GM19193 (cell line): ENCODE measurements at regions not wholly inside any gene's neighbourhood (a gene's known extent, or its start where the extent isn't known, plus 50 kb on each side); places are given as distances from the start of the nearest gene placed in this dataset.

Source experiments
- POLR2A ChIP-seq: IDR thresholded peaks from 4 replicates; pipeline ENCODE4 v1.6.1; 2011; ENCODE audit not compliant: insufficient read depth, insufficient read length; ENCODE audit errors: extremely low read depth

DNA sequence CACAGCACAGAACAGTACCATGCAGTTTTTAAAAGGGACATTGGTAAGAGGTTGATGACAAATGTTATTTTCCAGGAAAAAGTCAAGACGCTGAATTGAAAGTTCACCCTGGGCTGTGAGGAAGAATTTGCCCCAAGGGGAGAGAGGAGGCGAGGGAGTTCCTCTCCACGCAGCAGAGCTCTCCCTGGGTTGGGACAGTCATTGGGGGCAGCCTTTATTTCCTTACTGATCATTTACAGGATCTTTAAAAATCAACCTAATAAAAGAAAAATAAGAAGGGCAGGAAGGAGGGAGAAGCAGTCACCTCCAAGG lies 49.9 kb upstream of the WNT7B start:
- no peak for TF ChIP-seq POLR2A

GRCh38 chr22:46027211-46028105 lies 50.5 kb upstream of the WNT7B start:
- no peak for TF ChIP-seq POLR2A

DNA sequence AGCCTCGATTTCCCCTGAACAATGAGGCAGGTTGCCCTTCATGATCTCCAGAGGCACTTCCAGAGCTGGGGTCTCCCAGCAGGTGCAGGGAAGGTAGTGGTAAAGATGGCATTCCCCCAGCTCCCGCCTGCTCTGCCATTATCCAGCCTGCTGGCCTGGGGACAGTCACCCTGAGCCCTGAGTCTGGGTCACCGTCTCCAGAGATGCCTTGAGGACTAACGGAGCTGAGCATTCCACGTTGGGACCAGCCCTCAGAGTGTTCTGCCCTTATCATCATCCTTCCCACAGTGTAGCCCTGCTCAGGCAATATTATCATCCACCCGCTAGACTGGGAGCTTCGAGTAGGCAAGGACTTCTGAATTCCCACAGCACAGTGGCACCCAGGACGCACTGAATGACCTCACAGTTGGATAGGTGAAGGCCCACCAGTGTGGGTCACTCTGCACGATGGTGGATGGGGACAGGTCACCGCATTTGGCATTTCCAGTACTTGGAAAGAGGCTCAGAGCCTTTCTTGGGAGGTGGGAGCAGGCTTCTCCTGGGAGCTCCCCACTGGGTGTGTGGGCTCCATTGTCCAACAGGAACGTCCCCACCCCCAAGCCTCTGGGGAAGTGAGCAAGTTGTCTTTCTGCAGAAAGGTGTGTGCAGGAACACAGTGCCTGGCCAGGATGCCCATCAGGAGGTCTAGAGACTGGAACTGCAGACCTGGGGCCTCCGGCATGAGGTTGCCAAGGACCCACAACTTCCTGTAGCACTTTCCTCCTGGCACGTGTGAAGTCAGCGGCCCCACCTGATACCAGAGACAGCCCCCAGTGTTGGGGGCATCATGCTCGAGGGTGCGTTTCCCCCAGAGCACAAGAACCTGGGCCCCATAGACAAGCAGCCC lies 51.4 kb upstream of the WNT7B start:
- no peak for TF ChIP-seq POLR2A

- TF ChIP-seq POLR2A, result no peak
These were observed 52.1 kb upstream of the WNT7B start for GRCh38 chr22:46029036-46029435.

DNA sequence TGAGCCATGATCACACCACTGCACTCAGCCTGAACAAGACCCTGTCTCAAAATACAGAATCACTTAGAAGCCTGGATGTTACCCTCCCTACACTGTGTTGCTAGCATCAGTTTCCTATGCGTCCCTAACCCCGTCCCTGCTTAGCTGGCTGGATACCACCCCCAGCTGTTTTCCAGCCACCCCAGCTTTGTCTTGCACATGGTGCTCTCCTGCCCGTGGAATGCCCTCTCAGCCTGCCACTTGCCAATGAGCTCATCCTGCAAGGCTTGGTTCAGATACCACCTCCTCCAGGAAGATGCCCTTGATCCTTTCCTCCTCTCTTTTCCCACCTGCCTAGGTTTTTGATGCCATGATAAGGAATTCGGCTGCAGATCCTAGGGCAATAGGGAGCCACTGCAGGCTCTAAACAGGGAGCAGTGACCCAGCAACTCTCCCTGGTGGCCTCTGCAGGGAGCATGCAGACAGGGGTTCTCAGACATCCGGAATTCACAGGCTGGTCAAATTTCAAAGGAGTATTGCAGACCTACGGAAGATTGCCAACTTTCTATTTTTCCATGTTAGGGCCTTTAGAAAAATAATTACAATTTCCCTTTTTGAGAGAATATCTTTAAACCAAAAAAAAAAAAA lies 52.7 kb upstream of the WNT7B start:
- TF ChIP-seq POLR2A, result no peak

DNA sequence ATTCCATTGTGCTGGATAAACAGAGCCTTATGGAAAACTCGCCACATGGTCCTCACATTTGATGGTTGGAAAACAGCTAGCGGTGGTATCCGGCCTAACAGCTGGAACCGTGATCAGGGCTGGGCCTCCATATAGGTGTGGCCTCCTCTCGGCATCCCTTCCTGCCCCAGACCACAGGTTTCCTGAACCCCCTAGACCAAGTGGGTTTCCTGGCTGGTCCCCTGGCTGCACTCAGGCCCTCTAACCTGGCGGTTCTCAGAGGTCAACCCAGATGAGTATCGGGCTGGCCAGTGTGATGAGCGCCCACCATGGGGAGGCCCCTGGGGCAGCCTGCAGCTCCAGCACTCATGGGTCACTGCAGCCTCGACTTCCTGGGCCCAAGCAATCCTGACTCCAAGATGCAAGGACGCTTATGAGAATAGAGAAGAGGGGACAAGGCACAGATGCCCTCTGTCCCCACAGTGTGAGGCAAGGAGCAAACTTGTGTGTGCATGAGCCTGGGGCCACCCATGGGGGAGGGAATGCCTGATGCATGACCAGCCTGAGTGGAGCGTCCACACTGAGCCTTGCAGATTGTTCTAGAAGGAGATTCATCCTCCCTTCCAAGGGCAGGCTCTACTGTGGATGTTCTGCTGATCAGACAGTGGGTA lies 53.4 kb upstream of the WNT7B start:
- TF ChIP-seq POLR2A, result no peak

DNA sequence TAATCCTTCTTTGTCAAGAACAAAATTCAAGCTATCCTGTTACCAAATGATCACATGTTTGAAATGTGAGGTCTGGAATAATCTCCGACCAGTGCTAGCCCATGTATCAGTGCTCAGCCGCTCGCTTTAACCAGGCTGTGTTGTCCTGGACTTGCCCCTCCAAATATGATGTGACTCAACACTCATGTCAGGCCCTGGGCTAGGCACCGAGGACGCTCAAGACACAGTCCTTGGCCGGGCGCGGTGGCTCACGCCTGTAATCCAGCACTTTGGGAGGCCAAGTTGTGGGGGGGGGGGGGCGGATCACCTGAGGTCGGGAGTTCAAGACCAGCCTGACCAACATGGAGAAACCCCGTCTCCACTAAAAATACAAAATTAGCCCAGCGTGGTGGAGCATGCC lies 54.1 kb upstream of the WNT7B start:
- no peak for TF ChIP-seq POLR2A

- no peak for TF ChIP-seq POLR2A
These were observed 54.6 kb upstream of the WNT7B start for GRCh38 chr22:46031557-46031956.

DNA sequence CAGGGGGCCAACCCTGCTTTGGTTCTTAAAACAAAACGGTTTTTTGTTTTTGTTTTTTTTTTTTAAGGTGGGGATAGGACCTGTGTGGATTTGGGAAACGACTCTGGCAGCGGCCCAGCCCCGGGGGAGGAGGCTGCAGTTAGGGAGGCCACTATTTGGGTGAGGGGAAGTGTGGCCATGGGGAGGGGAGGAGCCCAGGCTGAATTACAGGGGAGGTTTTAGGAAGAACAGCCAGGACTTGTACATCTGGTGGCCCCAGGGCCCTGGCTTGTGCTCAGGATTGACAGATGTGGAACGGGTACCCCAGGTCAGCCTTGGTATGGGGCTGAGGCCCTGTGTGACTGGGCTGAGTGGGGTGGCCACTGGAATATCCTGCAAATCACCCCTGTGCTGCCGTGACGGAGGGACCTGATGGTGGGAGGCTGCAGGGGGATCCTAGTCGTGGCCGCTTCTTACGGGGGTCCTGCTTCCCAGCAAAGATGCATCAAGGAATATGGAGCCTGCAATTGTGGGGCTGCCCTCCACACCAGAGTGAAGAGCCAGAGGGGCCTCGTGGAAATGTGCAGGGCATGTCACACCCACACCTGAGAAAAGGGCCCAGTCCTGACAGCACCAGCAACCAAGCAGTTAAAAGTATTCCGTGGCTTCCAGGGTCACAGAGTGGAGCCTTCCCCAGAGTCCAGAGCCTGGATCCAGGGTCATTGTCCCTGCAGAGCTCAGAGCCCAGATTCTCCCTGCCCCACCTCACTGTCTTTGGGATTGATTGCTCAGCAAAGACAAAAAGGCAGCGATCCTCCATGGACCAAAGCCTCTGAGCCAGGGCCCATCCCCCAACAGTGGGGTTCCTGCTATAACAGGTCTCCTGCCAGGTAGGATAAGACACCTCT lies 55.2 kb upstream of the WNT7B start:
- TF ChIP-seq POLR2A, result no peak

DNA sequence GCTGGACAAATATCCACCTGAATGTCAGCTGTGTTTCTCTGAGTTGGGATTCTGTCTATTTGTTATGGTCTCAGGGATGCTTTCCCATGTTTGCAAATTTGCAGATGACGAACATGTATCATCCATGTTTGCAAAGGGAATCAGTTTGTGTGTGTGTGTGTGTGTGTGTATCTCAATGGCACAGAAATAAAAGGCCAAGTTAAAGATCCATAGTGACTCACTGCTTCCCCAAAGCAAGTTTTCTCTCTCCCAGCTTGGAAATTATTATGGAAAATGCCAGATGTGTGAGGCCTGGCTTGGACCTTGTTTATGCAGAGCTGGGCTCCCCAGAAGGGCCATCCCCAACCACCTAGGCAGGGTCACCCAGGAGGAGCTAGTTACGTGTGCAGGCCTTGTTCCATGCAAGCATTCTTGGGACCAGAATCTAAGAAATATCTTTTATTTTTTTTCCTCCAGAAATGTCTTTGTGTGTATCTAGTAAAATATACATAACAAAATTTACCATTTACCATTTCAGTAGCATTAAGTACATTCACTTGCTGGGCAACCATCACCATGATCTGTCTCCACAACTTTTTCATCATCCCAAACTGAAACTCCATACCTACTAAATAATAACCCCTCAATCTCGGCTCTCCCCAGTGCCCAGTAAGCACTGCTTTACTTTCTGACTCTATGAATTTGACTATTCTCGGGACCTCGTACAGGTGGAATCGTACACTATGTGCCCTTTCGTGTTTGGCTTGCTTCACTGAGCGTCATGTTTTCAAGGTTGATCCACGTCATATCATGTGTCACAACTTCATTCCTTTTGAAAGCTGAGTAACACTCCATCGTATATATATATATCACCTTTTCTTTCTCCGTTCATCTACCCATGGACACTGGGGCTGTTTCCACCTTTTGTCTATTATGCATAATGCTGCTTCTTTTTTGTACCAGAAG lies 56.6 kb upstream of the WNT7B start:
- no peak for TF ChIP-seq POLR2A

DNA sequence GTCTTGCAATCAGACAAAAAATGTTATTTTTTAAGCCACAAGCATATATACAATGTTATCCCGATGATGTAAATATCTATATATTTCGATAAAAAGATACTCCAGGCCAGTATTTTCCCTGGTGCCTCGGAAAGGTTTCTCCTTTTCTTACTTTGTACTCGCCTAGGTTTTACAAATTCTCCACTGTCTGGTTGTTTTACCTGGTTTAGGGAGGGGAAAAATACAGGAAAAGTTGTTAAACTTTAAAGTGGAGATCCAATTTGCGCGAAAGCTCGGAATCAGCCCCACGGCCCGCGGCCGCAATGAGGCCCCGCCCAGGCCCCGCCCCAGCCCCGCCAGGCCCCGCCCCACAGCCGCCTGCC lies 58.4 kb upstream of the WNT7B start:
- TF ChIP-seq POLR2A, result no peak

GRCh38 chr22:46035742-46036557 lies 59.0 kb upstream of the WNT7B start:
- TF ChIP-seq POLR2A, result peak; percentile 88
